Natural killer cell (primary cell): ENCODE measurements at regions not wholly inside any gene's neighbourhood (a gene's known extent, or its start where the extent isn't known, plus 50 kb on each side); places are given as distances from the start of the nearest gene placed in this dataset.
A peak's percentile ranks its signal among the peaks of the same experiment; 100 is the strongest.

ENCODE experiments used
- ATAC-seq, 3 donors: fragments of 150-1000 bp in 2 of 3; fragments of 200-7000 bp in 1 of 3; cut with Tn5 transposase; 1 replicate in 1 of 3; 2 replicates in 2 of 3; pipeline ENCODE4 v1.10.0; 2021; ENCODE audit warnings: mild to moderate bottlenecking in 2 of 3, moderate library complexity in 2 of 3
- DNase-seq, 2 donors: peaks; one replicate each; pipeline versions ENCODE4 v3.0.0 to v3.0.0-alpha.2; 2013 to 2021; ENCODE audit warnings: mixed read lengths in 1 of 2
- H3K27ac ChIP-seq: one replicate; pipeline ENCODE4 v1.5.1; 2013; ENCODE audit warnings: mild to moderate bottlenecking, low read length
- H3K27me3 ChIP-seq: one replicate; pipeline ENCODE4 v1.6.1; 2013; ENCODE audit warnings: low read length; ENCODE audit not compliant: control insufficient read depth, insufficient read depth
- H3K36me3 ChIP-seq: one replicate; pipeline ENCODE4 v1.6.1; 2013; ENCODE audit warnings: low read length; ENCODE audit not compliant: control insufficient read depth, insufficient read depth
- H3K4me1 ChIP-seq: one replicate; pipeline ENCODE4 v1.6.1; 2013; ENCODE audit warnings: low read length; ENCODE audit not compliant: control insufficient read depth, insufficient read depth
- H3K4me3 ChIP-seq: one replicate; pipeline ENCODE4 v1.5.1; 2013; ENCODE audit warnings: low read length
- H3K9me3 ChIP-seq: one replicate; pipeline ENCODE4 v1.6.1; 2013; ENCODE audit warnings: low read length; ENCODE audit not compliant: control insufficient read depth, insufficient read depth
- H3K27ac Mint-ChIP-seq, 2 donors: one replicate each; pipeline ENCODE4 v1.8.0; 2022; ENCODE audit warnings: mild to moderate bottlenecking in 2 of 2, mixed read lengths in 2 of 2, moderate library complexity in 1 of 2
- H3K27me3 Mint-ChIP-seq, 2 donors: one replicate each; pipeline ENCODE4 v1.8.0; 2022; ENCODE audit warnings: low read depth in 2 of 2, mixed read lengths in 2 of 2
- H3K36me3 Mint-ChIP-seq: one replicate; pipeline ENCODE4 v1.8.0; 2022; ENCODE audit warnings: mixed read lengths
- H3K4me1 Mint-ChIP-seq, 2 donors: one replicate each; pipeline ENCODE4 v1.8.0; 2022; ENCODE audit warnings: mixed read lengths in 2 of 2
- H3K4me3 Mint-ChIP-seq: one replicate; pipeline ENCODE4 v1.8.0; 2022; ENCODE audit warnings: mild to moderate bottlenecking, moderate library complexity, mixed read lengths
- H3K9me3 Mint-ChIP-seq, 2 donors: one replicate each; pipeline ENCODE4 v1.8.0; 2022; ENCODE audit warnings: mixed read lengths in 2 of 2
- WGBS: methylation state at CpG from one replicate; pipeline ENCODE4 v1.1.7; 2013; ENCODE audit warnings: missing lambda C conversion rate; ENCODE audit not compliant: insufficient coverage; 5-methylcytosine and 5-hydroxymethylcytosine counted together
- intact Hi-C: fragments of 100-400 bp; cut with micrococcal nuclease; formaldehyde crosslinking; loops from one replicate; pipeline ENCODE4 v1.14.2; 2022
- TF ChIP-seq, protein P1 (sequence below): fragments of 200-600 bp; IDR thresholded peaks from one replicate; pipeline ENCODE4 v1.8.0; 2022; ENCODE audit warnings: antibody characterized with exemption

DNA sequence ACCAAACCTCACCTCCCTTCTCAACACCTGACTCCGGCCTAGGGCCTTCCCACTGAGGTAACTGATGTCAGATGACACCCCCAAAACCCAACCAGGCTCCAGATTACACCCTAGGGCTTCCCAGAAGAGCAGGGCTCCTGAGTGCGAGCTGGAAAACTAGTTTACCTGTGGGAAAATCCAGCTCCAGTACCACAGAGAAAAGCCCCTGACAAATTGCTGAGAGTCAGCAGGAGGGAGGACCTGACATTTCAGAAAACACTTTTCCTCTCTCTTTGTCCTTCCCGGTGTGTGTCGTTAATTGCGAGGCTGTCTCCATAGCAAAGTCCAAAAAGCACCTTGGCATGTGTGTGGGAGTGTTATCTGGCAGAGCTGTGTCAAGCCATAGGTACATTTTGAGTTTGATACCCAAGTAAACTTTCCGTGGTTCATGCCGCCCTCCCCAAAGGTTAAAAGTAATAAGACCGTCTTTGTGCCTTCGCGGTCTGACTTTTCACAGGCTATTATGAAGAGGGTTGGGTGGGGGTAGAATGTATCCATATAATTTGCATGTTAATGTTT is 79.8 kb upstream of the FNDC3B start:
- Mint-ChIP-seq H3K9me3 (no peaks in the 10 kb centered on the region), H3K36me3 (no peaks in the 10 kb centered on the region), H3K27me3 (peaks cover 0 to 2% of the 10 kb centered on the region in 2 donors), H3K27ac (no peak overlapping the region), H3K4me1 (peaks cover 21% of the 10 kb centered on the region in 2 donors), H3K4me3 (no peak overlapping the region)
- H3K4me1 ChIP-seq: peaks cover 10% of the 10 kb centered on the region
- no peak overlapping the region for H3K4me3 ChIP-seq
- ATAC-seq: no peak
- no peak overlapping the region for H3K27ac ChIP-seq
- no peaks in the 10 kb centered on the region for H3K9me3 ChIP-seq
- no peak for DNase-seq
- H3K27me3 ChIP-seq: no peaks in the 10 kb centered on the region
- WGBS: 92% methylated on average over 10 of the region's 10 CpGs
- no peaks in the 10 kb centered on the region for H3K36me3 ChIP-seq
- intact Hi-C loops: no loop called here
- TF ChIP-seq, protein P1, sequence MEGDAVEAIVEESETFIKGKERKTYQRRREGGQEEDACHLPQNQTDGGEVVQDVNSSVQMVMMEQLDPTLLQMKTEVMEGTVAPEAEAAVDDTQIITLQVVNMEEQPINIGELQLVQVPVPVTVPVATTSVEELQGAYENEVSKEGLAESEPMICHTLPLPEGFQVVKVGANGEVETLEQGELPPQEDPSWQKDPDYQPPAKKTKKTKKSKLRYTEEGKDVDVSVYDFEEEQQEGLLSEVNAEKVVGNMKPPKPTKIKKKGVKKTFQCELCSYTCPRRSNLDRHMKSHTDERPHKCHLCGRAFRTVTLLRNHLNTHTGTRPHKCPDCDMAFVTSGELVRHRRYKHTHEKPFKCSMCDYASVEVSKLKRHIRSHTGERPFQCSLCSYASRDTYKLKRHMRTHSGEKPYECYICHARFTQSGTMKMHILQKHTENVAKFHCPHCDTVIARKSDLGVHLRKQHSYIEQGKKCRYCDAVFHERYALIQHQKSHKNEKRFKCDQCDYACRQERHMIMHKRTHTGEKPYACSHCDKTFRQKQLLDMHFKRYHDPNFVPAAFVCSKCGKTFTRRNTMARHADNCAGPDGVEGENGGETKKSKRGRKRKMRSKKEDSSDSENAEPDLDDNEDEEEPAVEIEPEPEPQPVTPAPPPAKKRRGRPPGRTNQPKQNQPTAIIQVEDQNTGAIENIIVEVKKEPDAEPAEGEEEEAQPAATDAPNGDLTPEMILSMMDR: no peak

DNA sequence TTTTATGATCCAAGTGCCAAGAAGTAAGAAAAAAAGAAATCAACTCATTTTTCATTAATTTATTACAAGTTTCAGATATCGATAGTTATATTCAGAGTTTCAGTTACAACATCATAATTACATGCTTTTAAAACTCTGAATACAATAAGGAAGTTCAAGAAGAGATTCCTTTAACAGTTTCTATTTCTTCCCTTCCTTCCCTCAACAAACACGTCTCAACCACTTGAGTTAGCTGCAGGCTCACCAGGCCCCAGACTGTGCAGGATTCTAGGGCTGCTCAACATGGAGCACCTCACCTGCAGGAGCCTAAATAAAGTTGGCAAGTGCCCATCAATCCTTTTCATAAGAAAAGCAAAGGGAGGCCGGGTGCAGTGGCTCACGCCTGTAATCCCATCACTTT is 79.2 kb upstream of the FNDC3B start:
- WGBS: 98% methylated on average over 3 of the region's 4 CpGs
- peak overlapping the region in 1 of 2 donors; percentile 39 for H3K27ac Mint-ChIP-seq
- H3K9me3 Mint-ChIP-seq: no peaks in the 10 kb centered on the region
- H3K9me3 ChIP-seq: no peaks in the 10 kb centered on the region
- peaks cover 0 to 2% of the 10 kb centered on the region in 2 donors for H3K27me3 Mint-ChIP-seq
- TF ChIP-seq, protein P1: no peak
- no peaks in the 10 kb centered on the region for H3K36me3 Mint-ChIP-seq
- ATAC-seq (no peak), DNase-seq (no peak)
- H3K4me1 Mint-ChIP-seq: peaks cover 21% of the 10 kb centered on the region in 2 donors
- H3K4me3 ChIP-seq: no peak overlapping the region
- peak overlapping the region; percentile 57 for H3K4me3 Mint-ChIP-seq
- intact Hi-C loops: no loop called here
- H3K27ac ChIP-seq: no peak overlapping the region
- peaks cover 10% of the 10 kb centered on the region for H3K4me1 ChIP-seq
- H3K36me3 ChIP-seq: no peaks in the 10 kb centered on the region
- H3K27me3 ChIP-seq: no peaks in the 10 kb centered on the region

GRCh38 chr3:171962137-171962720 is 77.1 kb upstream of the FNDC3B start:
- TF ChIP-seq, protein P1: no peak
- intact Hi-C loops: no loop called here
- Mint-ChIP-seq H3K27me3 (peaks cover 0 to 2% of the 10 kb centered on the region in 2 donors), H3K36me3 (no peaks in the 10 kb centered on the region), H3K4me1 (peaks cover 31 to 32% of the 10 kb centered on the region in 2 donors), H3K27ac (no peak overlapping the region), H3K4me3 (no peak overlapping the region), H3K9me3 (no peaks in the 10 kb centered on the region)
- Histone ChIP-seq H3K27me3 (no peaks in the 10 kb centered on the region), H3K4me1 (peaks cover 10% of the 10 kb centered on the region), H3K36me3 (no peaks in the 10 kb centered on the region), H3K27ac (no peak overlapping the region), H3K9me3 (no peaks in the 10 kb centered on the region), H3K4me3 (no peak overlapping the region)
- ATAC-seq: no peak
- WGBS: 99% methylated on average over 7 of the region's 7 CpGs
- no peak for DNase-seq

GRCh38 chr3:171963546-171963945 is 75.8 kb upstream of the FNDC3B start:
- intact Hi-C loops: no loop called here
- H3K4me1 ChIP-seq: peaks cover 10% of the 10 kb centered on the region
- 96% methylated on average over 3 of the region's 3 CpGs for WGBS
- H3K9me3 ChIP-seq: no peaks in the 10 kb centered on the region
- no peak for ATAC-seq
- H3K36me3 ChIP-seq: no peaks in the 10 kb centered on the region
- no peak overlapping the region for H3K27ac ChIP-seq
- H3K36me3 Mint-ChIP-seq: no peaks in the 10 kb centered on the region
- H3K27ac Mint-ChIP-seq: no peak overlapping the region
- no peak overlapping the region for H3K4me3 Mint-ChIP-seq
- peaks cover 0 to under 1% of the 10 kb centered on the region in 2 donors for H3K27me3 Mint-ChIP-seq
- no peak for DNase-seq
- peaks cover 43 to 45% of the 10 kb centered on the region in 2 donors for H3K4me1 Mint-ChIP-seq
- no peaks in the 10 kb centered on the region for H3K27me3 ChIP-seq
- no peaks in the 10 kb centered on the region for H3K9me3 Mint-ChIP-seq
- H3K4me3 ChIP-seq: no peak overlapping the region
- TF ChIP-seq, protein P1: no peak
